NCI-H2171 treated with DMSO at 0.1 percent for 48 hours (cell line): ENCODE measurements at regions not wholly inside any gene's neighbourhood (a gene's known extent, or its start where the extent isn't known, plus 50 kb on each side); places are given as distances from the start of the nearest gene placed in this dataset.
"Not testable (repeated sequence)": the region's sequence is repeated elsewhere in the genome, so short reads cannot be mapped to it uniquely, and the experiment has no call there.

Source experiments
- DNase-seq: peaks from one replicate; lab custom pipeline; 2025; lab: John Stamatoyannopoulos, UW

DNA sequence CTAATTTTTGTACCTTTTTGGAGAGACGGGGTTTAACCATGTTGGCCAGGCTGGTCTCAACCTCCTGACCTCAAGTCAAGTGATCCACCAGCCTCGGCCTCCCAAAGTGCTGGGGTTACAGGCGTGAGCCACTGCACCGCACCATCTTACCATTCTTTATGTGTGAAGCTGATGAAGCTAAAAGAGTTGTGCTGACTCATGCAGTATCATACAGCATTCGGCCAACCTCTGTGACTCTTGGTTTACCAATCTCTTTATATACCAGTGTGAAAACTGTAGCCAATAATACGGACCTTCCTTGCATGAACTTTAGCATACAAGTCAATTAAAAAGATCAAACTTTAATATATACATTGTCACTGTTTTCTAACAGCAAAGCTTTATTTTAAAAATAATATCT lies 878.2 kb upstream of the MBL2 start:
- no peak for DNase-seq

DNA sequence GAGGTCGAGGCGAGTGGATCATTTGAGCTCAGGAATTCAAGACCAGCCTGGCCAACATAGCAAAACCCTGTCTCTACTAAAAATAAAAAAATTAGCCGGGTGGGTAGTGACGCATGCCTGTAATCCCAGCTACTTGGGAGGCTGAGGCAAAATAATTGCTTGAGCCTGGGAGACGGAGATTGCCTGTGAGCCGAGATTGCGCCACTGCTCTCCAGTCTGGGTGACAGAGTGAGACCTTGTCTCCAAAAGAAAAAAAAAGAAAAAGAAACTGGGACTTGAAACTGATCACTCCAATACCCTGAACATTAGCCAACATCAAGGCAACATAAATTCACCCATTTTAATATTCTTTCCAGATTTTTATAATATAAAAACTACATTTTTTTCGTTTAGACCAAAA lies 874.6 kb upstream of the MBL2 start:
- DNase-seq, result not testable (repeated sequence)

DNA sequence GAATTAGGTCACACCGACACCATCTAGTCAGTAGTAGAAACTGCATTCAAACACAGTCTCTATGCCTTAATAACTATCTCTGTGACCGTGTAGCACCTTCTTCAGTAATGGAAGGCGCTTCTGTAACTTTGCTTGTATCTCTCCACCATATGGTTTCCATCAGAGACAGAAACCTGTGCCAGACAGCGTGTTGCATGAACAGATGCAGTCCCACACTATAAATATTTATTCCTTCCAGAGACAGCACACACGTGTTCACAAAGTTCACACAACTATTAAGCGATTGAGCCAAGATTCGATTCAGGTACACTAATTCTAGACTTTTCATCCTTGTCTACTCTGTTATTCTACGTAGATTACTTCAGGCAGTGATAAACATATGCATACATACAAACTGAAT lies 873.9 kb upstream of the MBL2 start:
- no peak for DNase-seq

DNA sequence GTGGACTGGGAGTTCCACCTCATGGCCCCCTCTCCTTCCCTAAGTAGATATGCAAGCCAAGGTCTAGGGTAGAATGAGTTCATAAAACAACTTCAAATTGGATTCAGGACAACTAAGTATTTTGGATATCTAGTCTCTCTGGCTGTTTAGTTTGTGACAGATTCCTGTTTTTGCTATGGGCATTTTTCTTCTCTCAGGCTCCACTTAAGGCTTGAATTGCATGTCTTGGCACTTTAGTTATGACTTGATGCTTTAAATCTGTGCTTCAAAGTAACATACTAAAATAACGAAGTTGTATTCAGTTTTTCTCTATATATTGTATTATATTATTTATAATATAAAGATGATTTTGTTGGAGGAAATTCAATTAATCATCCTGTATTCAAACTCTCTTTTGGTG lies 873.4 kb upstream of the MBL2 start:
- no peak for DNase-seq

DNA sequence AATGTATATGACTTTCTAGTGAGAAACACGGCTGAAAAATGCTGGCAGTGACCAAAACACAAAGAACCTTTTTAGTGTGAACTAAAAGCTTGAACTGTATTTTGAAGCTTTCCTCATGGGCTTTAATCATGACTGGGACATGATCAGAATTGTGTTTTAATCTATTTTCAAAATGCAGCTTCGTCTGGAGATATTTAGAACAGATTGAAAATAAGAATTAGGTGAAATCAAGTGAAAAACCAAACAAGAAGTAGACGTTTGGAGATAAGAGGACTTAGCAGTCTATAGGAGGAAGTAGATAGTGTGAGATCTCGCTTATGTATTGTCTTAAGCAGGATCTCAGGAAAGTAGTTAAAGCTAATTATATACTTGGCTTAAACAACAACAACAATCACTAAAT lies 865.4 kb upstream of the MBL2 start:
- DNase-seq, result no peak

DNA sequence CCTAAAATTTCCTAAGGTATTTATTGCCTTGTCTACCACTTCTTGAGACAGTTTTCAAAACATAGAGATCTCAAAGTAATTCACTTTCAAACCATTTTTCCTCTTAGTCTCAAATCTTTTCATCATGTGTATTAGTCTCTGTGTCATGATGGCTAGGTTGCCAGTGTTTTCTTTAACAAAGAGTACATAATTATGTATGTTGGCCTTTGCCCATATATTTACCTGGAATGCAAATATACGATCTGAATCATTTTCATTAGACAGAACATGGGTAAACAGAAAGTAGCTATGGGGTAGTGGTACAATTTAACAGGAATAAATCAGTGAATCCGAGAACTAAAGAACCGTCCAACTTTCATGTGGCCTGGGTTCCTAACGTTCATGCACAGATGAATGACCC lies 852.1 kb upstream of the MBL2 start:
- no peak for DNase-seq

DNA sequence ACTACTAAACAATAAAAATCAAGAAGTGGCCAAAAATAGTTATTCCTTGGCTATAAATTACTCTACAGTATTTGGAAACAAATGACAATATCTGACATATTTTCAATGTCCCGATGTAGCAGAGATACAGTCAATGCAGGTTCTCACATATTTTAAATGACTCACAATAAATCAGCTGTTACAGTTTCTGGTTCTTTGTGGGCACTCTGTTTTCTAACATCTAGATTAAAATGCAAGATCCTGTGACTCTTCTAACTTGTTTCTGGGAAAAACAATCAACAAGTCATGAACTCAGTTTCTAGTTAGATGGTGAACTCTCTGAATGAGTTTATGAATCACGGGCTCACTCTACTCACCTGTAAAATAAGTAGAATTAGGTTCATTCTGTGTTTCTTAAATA lies 849.6 kb upstream of the MBL2 start:
- no peak for DNase-seq

DNA sequence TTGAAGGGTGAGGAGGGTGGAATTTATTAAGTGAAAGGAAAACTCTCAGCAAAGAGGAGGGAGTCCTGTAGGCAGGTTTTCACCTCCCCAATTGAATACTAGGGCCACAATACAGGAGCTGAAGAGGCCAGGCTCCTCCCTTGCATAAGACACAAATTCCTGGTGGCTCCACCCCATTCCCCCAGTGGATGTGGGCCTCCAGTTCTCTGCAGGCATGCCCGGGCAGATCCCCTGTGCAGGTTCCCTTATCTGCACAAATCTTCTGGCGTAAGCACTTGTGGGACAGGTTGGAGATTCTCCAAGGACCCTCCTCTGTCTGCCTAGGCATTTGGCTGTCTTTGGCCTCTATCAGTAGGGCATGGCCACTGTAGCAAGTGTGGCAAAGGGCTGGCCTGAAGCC lies 847.1 kb upstream of the MBL2 start:
- no peak for DNase-seq

DNA sequence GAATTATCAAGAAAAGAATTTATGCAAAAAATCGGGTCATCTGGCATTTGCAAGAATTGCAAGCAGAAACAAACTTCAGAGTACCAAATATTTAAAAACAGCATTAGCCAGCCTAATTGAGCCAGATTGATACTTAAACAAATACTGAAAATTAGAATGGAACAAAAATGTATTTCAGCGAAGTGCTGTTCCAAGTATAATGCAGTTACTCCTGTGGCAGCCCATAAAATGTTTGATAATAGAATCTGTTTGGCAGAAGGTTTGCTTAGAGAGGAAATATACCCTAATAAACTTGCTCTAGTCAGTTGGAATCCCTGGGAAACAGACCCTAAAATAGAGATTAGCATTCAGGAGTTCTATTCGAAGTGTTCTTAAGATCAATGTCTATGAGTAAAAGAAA lies 835.1 kb upstream of the MBL2 start:
- no peak for DNase-seq

DNA sequence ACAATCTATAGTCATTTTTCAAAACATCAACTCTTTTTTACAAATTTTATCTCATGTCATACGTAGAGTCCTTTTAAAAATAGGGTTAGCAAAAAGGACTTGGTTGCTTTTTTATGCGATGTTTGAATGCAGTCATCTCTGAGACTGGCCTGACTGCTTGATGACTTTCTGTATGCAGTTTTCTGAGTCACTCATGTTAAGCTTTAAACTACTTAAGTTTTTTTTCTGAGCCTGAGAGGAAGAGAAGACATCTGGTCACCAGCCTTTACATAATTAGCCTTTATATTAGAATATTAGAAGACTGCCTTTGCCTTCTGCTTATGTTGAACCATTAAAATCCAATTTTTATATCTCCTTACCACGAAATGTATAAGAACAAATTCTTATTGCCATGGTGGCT lies 834.4 kb upstream of the MBL2 start:
- no peak for DNase-seq

DNA sequence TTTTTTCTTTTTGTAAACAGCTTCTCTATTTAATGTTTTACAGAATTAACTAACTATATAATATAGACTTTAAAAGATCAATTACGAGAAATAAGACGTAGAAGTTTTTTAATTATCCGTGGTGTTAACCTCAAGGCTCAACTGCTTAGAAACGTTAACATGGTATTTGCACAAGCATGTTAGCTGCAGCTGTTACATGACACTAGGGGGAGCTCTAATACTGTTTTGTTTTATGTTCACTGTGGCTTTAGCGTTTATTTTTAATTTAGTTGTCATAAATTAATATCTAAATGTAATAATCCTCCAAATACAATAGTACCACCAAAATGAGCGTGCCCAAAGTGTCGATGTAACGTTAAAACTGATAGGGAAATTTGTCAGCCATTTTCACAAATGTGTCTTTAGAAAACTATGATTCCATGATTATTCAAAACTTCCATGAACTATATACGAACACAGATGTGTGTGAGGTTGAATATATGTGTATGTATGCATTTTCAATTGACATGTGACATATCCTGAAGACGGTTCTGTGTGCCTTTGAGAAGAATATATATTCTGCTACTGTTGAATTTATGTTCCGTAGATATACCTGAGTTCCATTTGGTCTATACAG lies 828.8 kb upstream of the MBL2 start:
- DNase-seq, result peak; percentile 23

DNA sequence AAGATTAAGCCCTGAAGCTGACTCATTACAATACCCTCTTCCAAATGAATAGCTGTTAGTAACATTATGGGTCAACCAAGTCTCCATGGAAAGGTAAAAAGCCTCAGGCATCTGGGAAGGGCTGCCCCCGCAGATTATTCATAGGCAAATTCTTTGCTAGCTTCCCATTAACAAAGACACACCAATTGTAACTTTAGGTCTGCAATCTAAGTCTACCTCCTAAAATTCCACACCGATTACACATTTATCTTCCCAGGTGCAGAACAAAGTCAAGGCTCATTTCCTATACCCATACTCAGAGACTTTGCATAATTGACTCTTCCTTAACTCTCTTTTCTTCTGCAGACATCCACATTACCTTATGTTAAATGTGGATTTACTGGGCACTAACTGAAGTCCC lies 826.3 kb upstream of the MBL2 start:
- DNase-seq, result no peak

DNA sequence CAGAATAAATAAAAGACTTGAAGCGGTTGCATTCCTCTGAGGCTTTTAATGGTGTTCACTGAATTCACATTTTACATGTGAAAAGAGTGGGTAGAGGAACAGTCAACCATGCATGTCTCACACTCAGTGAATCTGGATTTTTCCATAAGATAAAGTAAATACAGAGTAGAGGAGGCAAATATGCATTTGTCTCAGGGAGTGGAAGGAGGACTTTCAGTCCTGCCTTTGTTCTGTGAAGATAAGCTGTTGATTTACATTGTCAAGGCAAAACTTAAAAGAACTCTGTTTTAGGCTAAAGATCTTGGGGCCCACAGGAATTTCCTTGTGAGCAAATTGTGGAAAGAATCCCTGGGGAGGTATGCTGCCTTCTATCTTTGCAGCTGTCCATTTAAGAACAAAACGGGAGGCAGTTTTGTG lies 825.3 kb upstream of the MBL2 start:
- DNase-seq, result no peak

DNA sequence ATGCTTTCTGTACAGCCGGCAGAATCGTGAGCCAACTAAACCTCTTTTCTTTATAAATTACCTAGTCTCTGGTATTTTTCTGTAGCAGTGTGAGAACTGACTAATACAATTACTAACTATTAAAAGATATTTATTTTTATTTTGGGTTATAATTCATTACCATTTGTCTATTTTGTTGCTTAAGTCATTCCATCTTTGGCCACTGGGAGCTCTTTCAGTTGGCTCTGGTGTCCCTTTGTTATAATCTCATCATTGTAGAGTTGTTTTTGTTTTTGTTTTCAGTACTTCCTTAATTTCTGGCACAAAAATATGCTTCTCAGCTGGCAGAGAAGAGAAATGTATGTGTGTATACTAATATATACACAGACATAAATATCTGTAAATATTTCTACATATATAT lies 807.9 kb upstream of the MBL2 start:
- DNase-seq, result no peak

DNA sequence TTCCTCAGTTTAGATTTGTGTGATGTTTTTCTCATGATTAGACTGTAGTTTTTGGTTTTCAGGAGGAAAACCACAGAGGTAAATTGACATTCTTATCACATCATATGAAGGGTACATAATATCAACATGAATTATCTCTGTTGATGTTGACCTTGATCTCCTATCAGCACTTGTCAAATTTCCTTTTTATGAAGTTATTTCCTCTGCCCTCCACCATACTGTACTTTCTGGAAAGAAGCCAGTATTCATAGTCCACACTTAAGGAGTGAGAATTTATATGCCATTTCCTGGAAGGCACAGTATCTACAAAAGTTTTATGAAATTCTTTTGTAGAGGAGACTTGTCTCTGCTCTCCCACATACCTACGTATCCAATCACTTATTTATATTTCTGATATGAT lies 807.2 kb upstream of the MBL2 start:
- no peak for DNase-seq

DNA sequence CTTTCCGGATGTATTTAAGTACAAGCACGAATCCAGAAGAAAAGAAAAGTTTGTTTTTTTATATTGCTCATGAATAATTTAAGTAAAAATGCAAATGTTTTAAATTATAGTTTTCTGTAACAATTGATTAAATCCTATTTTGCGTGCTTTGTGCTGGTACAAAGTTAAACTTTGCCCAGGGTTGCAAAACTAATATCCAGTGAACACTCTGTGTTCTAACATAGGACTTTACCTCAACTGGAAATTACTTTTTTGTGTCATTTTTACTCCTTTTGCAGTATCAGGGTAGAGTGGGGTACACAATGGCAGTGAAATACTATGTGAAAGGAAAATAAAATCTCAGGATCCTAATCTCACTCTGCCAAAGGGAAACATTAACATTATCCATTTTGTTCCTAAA lies 801.4 kb upstream of the MBL2 start:
- DNase-seq, result no peak

DNA sequence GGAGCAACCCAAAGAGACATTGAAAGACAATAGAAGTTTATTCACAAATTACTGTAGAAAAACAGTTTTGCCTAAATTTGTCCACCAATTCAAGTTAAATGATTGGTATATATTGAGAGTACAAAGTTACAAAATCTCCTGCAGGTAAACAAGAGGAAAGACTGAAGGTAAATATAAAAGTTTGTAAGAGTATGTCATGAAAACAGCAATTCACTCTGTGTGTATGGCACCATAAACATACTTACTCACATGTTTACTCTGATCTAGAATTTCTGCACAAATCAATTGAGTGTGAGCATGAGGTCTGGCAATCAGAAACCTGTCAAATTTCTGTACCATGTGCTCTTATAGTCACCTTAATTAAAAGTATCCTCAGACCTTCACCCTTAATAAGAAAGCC lies 800.9 kb upstream of the MBL2 start:
- DNase-seq, result no peak

DNA sequence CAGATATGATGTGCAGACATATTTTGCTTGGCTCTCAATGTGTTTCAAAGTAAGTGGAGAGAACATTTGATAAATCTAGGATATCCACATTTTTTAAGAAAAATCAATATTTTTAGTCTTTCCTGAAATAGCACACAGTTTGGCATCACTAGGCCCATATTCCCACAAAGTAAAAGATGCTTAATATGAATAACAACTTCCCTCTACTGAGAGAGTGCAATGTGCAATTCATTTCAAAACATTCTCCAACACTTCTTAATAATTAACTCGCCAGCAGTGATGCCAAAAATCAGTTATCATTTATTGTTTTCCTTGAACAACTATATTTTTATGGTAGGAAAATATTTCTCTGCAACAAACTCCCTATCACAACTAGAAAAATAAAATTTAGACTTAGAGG lies 800.2 kb upstream of the MBL2 start:
- no peak for DNase-seq

DNA sequence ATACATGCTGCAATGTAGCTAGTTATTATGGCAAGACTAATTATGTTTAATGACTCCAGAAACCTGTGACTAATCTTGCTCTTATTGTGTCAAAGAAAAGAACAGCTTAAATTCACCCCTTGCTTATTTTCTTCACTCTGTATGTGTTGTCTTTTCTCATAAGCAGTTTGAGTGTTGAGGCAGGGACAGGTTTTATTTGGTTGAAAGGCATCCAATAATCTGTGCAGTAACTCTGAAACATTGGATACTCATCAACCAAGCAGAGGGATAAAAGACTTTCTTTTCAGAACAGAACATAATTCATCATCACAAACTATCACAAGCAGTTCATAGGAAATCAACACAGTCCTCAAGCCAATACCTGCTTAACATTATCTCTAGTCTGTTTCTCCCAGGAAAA lies 797.6 kb upstream of the MBL2 start:
- DNase-seq, result no peak

DNA sequence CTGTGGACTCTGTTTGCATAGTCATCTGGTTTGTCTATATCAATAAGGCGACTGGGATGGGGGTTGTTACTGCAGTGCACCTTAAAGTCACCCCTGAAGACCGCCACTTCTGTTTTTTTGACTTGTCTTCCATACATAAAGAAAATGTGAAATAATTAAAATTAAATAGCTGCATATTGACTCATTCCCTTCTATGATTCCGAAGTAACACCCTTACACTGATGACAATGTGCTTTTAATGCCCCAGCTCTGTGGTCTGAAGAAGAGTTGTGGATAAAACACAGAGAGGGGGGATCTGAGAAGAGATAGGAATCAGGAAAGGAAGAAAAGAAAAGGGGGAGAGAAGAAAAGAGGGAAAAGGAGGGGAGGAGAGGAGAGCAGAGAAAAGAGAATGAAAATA lies 796.9 kb upstream of the MBL2 start:
- no peak for DNase-seq

DNA sequence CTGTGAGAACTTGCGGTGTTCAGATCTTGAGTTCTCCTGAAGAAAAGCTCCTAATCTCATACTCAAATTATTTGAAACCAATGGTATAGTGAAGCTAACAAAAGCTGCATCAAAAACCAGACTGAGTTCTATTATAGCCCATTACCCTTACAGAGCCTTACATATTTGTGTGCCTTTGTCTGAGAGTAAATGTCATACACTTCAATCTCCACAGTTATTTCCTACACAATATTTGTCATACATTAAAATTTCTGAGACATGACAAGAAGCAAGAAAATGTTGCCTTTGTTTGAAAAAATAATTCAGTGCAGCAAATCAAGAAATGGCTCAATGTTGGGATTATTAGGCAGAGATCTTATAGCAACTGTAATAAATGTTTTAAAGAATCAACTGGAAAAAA lies 776.1 kb upstream of the MBL2 start:
- no peak for DNase-seq

DNA sequence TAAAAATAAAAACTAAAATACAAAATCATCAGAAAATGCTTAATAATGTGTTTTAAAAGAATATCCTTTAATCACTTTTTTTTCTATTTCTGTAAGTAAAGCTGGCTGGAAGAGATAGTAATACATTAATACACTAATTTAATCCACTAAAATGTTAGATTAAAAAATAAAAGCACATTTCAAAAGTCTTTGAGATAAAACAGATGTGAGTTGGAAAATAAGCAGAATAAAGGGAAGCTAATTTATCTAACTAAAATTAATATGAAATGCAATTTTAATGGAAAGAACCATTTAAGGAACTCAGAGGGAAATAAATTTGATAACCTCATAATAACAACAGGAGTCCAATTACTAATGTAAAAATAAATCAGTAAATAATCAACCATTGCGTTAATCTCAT lies 774.8 kb upstream of the MBL2 start:
- no peak for DNase-seq

DNA sequence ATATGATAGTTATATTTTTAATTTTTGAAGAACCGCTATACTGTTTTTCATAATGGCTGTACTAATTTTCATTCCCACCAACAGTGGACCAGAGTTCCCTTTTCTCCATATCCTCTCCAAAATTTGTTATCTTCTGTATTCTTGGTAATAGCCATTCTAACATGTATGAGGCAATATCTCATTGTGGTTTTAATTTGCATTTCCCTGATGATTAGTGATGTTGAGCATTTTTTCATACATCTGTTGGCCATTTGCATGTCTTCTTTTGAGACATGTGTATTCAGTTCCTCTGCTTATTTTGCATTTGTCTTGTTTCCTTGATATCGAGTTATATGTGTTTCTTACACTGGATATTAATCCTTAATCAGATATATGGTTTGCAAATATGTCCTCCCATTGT lies 770.8 kb upstream of the MBL2 start:
- DNase-seq, result no peak

DNA sequence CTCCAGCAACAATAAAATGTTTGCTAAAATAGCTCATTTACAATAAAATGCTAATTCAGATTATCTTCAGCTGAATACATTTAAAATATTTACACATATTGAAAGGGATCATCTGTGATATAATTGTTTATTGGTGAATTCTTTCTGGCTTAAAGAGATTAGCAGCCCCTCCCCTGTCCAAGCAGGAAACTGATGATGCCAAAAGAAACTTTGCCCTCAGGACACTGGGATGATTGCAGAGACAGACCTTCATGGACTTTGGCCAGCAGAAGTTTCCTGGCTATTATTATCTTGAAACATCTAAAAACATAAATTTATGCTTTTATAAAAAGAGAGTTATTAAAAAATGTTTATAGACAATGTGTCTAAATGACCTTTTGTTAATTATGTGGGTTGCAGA lies 764.9 kb upstream of the MBL2 start:
- no peak for DNase-seq

DNA sequence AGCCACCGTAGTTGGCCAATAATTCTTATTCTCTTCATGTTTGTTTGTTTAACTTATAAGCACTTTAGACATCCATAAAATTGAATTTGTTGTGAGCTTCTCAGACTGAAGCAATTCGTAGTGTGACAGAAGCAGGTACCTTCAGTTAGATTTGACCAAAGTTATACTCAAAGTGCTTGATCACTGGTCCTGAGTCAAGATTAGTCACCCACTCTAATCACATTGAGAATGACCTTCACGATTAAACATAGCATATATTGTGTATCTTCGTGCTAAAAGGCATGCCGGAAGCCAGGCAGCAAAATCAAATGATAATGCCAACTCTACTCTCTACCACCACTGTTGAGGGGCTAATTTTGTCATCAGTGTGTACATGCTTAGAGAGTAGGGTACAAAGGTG lies 763.7 kb upstream of the MBL2 start:
- no peak for DNase-seq
